ENCODE measurements at regions not wholly inside any gene's neighbourhood (a gene's known extent, or its start where the extent isn't known, plus 50 kb on each side); places are given as distances from the start of the nearest gene placed in this dataset.
"Not testable (repeated sequence)": the region's sequence is repeated elsewhere in the genome, so short reads cannot be mapped to it uniquely, and the experiment has no call there.

DNA sequence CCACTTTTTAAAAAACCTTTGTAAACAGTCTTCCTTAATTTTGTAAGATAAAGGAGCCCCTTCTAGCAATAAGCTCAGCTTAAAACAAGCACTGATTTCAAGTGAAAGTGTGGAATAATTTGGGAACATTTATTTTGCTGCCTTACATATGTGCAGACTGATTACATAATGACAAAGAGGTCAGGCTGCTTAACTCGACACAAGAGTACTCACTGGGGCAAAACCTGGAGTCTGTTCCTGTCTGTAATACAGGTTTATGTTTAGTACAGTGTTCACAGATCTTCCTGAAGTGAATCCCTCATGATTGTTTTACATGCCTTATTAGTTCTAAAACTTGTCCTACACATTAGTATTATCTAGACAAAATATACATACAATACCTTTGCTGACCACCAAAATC lies 609.8 kb downstream of the LMO7 start:
- DNase-seq: no peak

DNA sequence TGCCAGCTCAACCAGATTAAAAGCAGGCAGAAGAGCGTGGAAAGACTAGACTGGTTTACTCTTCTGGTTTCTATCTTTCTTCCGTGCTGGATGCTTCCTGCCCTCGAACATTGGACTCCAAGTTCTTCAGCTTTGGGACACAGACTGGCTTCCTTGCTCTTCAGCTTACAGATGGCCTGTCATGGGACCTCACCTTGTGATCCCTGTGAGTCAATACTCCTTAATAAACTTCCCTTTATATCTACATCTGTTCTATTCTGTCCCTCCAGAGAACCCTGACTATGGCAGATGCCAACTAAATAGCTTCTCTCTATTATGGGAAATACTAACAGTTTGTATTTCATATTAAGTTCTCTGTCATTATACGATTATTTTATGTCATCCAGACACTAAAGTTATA lies 609.1 kb downstream of the LMO7 start:
- DNase-seq: no peak

DNA sequence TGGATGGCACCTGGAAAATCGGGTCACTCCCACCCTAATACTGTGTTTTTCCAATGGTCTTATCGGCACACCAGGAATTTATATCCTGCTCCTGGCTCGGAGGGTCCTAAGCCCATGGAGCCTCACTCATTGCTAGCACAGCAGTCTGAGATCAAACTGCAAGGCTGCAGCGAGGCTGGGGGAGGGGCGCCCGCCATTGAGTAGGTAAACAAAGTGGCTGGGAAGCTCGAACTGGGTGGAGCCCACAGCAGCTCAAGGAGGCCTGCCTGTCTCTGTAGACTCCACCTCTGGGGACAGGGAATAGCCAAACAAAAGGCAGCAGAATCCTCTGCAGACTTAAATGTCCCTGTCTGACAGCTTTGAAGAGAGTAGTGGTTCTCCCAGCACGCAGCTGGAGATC lies 607.0 kb downstream of the LMO7 start:
- DNase-seq: not testable (repeated sequence)

GRCh38 chr13:76239031-76239680 lies 603.0 kb downstream of the LMO7 start:
- DNase-seq: no peak

DNA sequence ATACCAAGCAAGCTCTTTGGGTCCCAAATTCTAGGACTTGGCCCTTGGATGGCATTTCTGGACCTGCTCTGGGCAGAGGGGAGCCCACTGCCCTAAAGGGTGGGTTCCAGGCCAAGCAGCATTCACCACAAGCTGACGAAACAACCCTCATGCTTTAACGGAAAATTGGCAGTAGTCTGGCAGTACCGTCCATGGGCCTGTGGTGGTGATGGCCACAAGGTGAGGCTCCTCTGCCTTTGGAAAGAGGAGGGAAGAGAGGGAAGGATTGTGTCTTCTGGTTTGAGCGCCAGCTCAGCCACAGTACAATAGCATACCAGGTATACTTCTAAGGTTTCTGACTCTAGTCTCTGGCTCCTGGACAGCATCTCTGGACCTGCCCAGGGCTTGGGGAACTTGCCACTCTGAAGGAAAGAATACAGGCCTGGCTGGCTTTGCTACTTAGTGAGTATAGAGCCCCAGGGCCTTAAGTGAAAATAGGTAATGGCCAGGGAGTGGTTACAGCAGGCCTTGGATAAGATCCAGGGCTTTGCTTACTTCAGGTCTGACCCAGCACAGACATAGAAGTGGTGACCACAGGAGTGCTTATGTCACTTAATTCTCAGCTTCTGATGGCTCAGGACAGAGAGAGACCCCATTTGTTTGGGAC lies 595.5 kb downstream of the LMO7 start:
- no peak for DNase-seq

GRCh38 chr13:76229281-76229680 lies 593.2 kb downstream of the LMO7 start:
- no peak for DNase-seq

DNA sequence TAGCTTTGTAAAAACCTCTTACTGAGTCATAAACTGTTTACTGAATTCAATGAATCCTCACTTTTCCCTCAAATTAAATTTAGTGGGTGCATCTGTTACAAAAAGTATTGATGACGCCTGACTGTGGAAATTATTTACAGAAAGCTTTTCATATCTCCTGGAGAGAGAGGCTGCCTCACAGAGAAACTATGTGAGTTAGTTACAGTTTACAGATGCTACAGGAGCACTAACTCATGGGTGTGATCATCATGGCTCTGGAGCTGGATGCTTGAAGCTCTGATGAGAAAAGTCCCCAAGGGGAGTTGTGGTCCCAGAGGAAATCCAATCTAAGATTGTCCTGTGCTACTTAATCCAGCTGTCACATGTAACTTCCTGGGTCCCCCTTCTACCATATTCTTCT lies 590.8 kb downstream of the LMO7 start:
- no peak for DNase-seq

GRCh38 chr13:76225815-76226489 lies 589.8 kb downstream of the LMO7 start:
- DNase-seq: no peak

DNA sequence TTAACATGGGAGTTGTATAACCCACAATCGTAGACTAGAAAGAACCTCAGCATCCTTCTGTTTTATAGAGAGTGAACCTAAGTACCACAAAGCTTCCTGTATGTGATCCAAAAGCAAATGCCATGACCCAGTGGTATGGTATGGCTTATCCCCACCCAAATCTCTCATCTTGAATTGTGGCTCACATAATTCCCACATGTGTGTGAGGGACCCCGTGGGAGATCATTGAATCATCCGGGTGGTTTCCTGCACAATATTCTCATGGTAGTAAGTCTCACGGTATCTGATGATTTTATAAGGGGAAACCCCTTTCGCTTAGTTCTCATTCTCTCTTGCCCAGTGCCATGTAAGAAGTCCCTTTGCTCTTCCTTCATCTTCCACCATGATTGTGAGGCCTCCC lies 587.9 kb downstream of the LMO7 start:
- DNase-seq: no peak

- DNase-seq: no peak
Measured at GRCh38 chr13:76223565-76223964, 587.4 kb downstream of the LMO7 start.

GRCh38 chr13:76222511-76222910 lies 586.4 kb downstream of the LMO7 start:
- peak; percentile 17 for DNase-seq

- DNase-seq: no peak
Measured at GRCh38 chr13:76216729-76217128, 580.6 kb downstream of the LMO7 start.

- DNase-seq: no peak
Measured at GRCh38 chr13:76214001-76214400, 577.9 kb downstream of the LMO7 start.

DNA sequence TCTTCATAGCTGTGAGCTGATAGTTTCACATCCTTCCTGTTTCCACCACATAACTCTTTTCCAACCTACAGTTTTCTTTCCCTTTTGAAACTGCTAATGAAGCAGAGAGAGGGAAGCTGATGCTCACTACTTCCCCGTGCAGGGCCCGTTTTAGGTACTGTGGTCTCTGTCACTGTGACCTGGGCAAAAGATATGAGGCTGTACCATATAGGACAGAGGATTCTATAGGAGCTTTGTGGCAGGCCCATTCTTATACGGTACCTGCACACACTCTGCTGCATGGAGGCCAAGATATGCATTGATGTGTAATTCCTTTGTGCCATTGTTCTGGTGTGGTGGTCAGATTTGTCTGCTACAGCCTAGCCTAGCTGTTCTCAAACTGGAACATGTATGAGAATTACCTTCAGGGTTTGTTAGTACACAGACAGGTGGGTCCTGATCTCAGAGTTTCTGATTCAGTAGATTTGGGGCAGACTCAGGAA lies 577.3 kb downstream of the LMO7 start:
- no peak for DNase-seq

DNA sequence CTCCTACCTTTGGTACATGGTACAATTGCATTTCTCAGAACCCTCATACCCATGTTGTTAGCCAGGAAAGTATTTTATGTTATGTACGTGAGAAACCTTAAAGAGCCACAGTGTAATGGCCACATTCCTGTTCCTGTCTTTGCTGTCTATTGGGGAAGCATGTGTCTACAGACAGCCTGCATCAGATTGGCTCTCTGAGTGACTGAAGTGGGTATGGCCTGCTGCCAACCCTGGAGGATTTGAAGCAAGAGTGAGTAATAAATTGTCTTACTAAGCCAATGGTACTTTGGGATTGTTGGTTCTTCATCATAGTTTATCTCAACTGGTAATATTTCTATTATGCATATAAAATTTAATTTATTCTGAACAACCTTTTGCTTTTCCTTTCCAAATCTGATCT lies 574.1 kb downstream of the LMO7 start:
- no peak for DNase-seq

- no peak for DNase-seq
Measured at GRCh38 chr13:76198568-76199163, 562.5 kb downstream of the LMO7 start.

DNA sequence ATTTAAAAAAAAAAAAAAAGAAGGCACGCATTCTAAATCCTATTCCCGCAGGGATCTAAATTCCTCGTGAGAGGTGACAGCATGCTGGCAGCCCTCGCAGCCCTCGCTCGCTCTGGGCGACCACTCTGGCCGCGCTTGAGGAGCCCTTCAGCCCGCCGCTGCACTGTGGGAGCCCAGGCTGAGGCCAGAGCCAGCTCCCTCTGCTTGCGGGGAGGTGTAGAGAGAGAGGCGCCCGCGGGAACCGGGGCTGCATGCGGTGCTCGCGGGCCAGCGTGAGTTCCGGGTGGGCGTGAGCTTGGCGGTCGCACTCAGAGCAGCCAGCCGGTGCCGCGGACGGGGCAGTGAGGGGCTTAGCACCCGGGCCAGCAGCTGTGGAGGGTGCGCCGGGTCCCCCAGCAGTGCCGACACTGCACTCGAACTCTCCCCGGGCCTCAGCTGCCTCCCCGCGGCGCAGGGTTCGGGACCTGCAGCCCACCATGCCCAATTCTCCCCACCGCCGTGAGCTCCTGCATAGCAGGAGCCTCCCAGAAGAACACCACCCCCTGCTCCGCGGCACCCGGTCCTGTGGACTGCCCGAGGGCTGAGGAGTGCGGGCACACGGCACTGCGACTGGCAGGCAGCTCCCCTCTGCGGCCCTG lies 553.9 kb downstream of the LMO7 start:
- no peak for DNase-seq

DNA sequence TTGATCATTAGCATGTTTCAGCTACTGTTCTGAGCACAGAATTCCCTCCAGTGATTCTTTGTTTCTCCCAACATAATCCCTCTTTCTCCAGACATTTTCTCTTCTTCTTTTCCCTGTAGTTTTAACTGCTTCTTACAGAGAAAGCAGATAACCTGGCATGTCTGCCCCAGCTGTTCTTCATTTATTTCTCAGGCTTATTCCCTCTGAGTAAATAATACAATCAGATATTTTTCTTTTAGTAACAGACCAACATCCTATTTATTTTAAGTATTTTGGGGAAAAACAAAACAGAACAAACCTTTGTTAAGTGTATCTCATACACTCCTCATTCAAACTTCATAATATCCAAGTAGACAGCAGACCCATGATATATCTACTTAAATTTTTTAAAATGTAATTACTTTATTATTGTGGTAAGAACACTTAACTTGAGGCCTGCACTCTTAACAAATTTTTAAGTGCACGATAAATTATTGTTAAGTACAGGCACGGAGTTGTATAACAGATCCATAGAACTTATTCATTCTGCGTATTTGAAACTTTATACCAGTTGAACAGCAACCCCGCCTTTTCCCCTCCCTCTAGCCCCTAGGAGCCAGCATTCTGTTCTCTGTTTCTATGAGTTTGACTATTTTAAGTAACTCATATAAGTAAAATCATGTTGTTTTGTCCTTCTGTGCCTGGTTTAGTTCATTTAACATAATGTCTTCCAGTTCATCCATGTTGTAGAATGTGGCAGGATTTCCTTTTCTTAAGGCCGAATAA lies 540.0 kb downstream of the LMO7 start:
- DNase-seq: no peak

DNA sequence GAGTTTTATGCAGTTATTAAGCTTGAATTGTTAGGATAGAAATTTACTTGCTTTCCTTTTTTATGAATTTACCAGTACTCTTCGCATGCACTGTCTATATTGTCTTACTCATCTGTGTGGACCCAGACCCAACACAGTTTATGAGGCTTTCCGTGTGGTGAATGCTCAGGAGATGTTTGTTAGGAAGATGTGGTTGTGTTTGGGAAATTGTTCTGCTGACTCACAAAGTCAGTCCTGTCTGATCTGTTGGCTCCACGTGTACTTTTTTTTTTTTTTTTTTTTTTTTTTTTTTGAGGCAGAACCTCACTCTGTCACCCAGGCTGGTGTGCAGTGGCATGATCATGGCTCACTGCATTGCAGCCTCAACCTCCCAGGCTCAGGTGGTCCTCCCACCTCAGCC lies 532.5 kb downstream of the LMO7 start:
- DNase-seq: no peak

GRCh38 chr13:76164290-76164689 lies 528.2 kb downstream of the LMO7 start:
- DNase-seq: no peak

DNA sequence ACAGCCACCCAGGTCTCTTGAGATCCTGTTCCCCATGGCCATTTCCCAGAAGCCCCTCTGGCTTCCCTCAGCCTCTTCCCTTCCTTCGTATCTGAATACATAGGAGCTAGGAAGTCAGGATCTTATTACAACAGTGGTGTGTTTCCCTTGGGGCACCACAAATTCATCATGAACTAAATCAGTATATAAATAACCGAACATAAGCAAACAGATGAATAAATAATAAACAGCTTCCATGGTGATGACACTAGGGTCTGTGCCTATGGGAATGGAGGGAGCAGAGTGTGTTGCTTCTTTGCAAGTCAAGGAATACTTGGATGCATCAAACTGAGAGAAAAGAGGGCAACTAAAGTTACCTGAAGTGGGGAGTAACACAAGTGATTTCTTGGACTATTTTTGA lies 527.6 kb downstream of the LMO7 start:
- DNase-seq: no peak
